ENCODE measurements at regions not wholly inside any gene's neighbourhood (a gene's known extent, or its start where the extent isn't known, plus 50 kb on each side); places are given as distances from the start of the nearest gene placed in this dataset.
"Not testable (repeated sequence)": the region's sequence is repeated elsewhere in the genome, so short reads cannot be mapped to it uniquely, and the experiment has no call there.

DNA sequence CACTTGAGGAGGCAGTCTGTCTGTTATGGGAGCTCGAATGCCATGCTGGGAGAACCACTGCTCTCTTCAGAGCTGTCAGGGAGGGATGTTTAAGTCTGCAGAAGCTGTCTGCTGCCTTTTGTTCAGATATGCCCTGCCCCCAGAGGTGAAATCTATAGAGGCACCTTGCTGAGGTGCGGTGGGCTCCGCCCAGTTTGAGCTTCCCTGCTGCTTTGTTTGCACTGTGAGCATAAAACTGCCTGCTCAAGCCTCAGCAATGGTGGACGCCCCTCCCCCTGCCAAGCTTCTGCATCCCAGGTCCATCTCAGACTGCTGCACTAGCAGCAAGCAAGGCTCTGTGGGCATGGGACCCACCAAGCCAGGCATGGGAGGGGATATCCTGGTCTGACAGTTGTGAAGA is 247.5 kb downstream of the LMX1A start (continued):
- TF ChIP-seq, protein P1, sequence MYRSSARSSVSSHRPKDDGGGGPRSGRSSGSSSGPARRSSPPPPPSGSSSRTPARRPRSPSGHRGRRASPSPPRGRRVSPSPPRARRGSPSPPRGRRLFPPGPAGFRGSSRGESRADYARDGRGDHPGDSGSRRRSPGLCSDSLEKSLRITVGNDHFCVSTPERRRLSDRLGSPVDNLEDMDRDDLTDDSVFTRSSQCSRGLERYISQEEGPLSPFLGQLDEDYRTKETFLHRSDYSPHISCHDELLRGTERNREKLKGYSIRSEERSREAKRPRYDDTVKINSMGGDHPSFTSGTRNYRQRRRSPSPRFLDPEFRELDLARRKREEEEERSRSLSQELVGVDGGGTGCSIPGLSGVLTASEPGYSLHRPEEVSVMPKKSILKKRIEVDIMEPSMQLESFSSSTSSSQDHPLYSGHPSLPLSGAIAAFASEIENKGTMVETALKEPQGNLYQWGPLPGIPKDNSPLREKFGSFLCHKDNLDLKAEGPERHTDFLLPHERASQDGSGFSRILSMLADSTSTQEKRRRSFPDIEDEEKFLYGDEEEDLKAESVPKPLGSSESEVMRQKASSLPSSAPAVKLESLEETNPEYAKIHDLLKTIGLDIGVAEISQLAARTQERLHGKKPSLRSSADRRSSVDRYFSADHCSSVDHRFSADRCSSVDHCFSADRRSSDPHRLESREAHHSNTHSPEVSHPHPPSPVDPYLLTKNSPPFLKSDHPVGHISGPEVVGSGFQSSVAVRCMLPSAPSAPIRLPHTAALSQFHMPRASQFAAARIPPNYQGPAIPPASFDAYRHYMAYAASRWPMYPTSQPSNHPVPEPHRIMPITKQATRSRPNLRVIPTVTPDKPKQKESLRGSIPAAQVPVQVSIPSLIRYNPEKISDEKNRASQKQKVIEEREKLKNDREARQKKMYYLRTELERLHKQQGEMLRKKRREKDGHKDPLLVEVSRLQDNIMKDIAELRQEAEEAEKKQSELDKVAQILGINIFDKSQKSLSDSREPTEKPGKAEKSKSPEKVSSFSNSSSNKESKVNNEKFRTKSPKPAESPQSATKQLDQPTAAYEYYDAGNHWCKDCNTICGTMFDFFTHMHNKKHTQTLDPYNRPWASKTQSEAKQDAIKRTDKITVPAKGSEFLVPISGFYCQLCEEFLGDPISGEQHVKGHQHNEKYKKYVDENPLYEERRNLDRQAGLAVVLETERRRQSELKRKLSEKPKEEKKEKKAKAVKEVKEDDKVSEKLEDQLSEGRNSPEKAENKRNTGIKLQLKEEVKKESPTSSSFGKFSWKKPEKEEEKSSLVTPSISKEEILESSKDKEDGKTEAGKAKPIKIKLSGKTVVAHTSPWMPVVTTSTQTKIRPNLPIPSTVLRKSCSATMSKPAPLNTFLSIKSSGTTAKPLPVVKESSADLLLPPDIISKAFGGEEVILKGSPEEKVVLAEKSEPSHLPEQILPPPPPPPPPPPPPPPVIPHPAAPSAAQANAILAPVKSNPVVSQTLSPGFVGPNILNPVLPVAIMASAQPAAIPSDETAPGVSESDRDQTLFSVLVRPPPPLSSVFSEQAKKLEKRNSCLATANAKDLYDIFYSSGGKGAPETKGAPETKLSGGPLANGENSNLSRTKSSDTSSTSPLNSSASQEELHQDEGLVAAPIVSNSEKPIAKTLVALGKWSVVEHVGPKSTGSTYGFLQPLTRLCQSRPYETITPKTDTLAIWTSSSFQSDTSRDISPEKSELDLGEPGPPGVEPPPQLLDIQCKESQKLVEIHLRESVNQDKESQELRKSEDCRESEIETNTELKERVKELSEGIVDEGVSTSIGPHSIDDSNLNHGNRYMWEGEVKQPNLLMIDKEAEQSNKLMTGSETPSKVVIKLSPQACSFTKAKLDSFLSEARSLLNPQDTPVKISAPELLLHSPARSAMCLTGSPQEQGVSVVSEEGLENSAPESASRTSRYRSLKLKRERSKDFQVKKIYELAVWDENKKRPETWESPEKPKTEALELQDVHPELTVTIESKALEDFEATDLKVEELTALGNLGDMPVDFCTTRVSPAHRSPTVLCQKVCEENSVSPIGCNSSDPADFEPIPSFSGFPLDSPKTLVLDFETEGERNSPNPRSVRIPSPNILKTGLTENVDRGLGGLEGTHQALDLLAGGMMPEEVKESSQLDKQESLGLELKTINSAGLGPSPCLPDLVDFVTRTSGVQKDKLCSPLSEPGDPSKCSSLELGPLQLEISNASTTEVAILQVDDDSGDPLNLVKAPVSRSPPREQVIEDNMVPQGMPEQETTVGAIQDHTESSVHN (IDR thresholded peaks at IDR 0.05; ENCODE audit: borderline replicate concordance in 1 of 2, low read depth in 1 of 2) = no peak
- no peak for TF ChIP-seq ZNF311 (CRISPR knock-in tag; IDR thresholded peaks at IDR 0.05)
- TF ChIP-seq, protein P2, sequence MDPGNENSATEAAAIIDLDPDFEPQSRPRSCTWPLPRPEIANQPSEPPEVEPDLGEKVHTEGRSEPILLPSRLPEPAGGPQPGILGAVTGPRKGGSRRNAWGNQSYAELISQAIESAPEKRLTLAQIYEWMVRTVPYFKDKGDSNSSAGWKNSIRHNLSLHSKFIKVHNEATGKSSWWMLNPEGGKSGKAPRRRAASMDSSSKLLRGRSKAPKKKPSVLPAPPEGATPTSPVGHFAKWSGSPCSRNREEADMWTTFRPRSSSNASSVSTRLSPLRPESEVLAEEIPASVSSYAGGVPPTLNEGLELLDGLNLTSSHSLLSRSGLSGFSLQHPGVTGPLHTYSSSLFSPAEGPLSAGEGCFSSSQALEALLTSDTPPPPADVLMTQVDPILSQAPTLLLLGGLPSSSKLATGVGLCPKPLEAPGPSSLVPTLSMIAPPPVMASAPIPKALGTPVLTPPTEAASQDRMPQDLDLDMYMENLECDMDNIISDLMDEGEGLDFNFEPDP (CRISPR knock-in tag; IDR thresholded peaks at IDR 0.05) = no peak
- no peak for TF ChIP-seq ZNF75A (CRISPR knock-in tag; IDR thresholded peaks at IDR 0.05)

DNA sequence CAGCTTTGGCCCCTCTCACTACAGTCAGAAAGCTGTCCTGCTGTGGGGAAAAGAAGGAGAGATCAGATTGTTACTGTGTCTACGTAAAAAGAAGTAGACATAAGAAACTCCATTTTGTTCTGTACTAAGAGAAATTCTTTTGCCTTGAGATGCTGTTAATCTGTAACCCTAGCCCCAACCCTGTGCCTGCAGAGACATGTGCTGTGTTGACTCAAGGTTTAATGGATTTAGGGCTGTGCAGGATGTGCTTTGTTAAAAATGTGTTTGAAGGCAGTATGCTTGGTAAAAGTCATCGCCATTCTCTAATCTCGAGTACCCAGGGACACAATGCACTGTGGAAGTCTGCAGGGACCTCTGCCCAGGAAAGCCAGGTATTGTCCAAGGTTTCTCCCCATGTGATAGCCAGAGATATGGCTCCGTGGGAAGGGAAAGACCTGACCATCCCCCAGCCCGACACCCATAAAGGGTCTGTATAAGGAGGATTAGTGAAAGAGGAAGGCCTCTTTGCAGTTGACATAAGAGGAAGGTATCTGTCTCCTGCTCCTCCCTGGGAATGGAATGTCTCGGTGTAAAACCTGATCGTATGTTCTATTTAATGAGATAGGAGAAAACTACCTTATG is 263.9 kb downstream of the LMX1A start:
- H3K9me3 ChIP-seq (replicated peaks; ENCODE audit: control insufficient read depth, insufficient read depth, low read depth, low read length); H3K79me2 ChIP-seq (ENCODE audit: control insufficient read depth, insufficient read depth, low read length); BruUV-seq (replicated peaks); in situ Hi-C loops (cut with MboI); POLR2A ChIA-PET; H3K4me2 ChIP-seq (ENCODE audit: insufficient read depth, low read length); H3K36me3 ChIP-seq (ENCODE audit: control insufficient read depth, insufficient read depth, low read length); H3K4me3 ChIP-seq; ATAC-seq; FAIRE-seq; H3K9me1 ChIP-seq (ENCODE audit: control insufficient read depth, insufficient read depth, low read length); H4K20me1 ChIP-seq (replicated peaks; ENCODE audit: control insufficient read depth, insufficient read depth, low read length); intact Hi-C loops (cut with micrococcal nuclease); H3K27me3 ChIP-seq (ENCODE audit: control insufficient read depth in 2 of 2, insufficient read depth in 2 of 2, low read length in 2 of 2); H3K9ac ChIP-seq (ENCODE audit: insufficient read depth in 1 of 2, low read depth in 2 of 2, low read length in 2 of 2); H2AFZ ChIP-seq (ENCODE audit: low read depth, low read length); H3K27ac ChIP-seq (ENCODE audit: extremely low read depth, low read depth, low read length); CTCF ChIA-PET (ENCODE audit: low intra/inter-chr PET ratio); H3K4me1 ChIP-seq (replicated peaks in 1 of 2; ENCODE audit: control insufficient read depth in 2 of 2, insufficient read depth in 2 of 2, low read length in 2 of 2); DNase-seq (ENCODE audit: extremely low read depth in 1 of 4, low spot score in 3 of 4): not testable (repeated sequence)
- WGBS (ENCODE audit: insufficient coverage, low coverage, missing lambda C conversion rate) = under 1% methylated on average over 7 of the region's 7 CpGs
